ENCODE measurements at regions not wholly inside any gene's neighbourhood (a gene's known extent, or its start where the extent isn't known, plus 50 kb on each side); places are given as distances from the start of the nearest gene placed in this dataset.
A peak's percentile ranks its signal among the peaks of the same experiment; 100 is the strongest.
"Not testable (repeated sequence)": the region's sequence is repeated elsewhere in the genome, so short reads cannot be mapped to it uniquely, and the experiment has no call there.

GRCh38 chr6:15818044-15818443 lies 155.2 kb upstream of the DTNBP1 start:
- peak; percentile 29 for DNase-seq
- Histone ChIP-seq H3K27me3 (ENCODE audit: control insufficient read depth, insufficient read depth, low read length) (no peaks in the 10 kb centered on the region), H3K36me3 (replicated peaks; ENCODE audit: control insufficient read depth, insufficient read depth, low read length) (no peaks in the 10 kb centered on the region), H3K4me3 (ENCODE audit: insufficient read depth, low read depth, low read length) (no peak overlapping the region)

GRCh38 chr6:15817100-15817499 lies 154.3 kb upstream of the DTNBP1 start:
- no peak for DNase-seq
- Histone ChIP-seq H3K27me3 (ENCODE audit: control insufficient read depth, insufficient read depth, low read length) (no peaks in the 10 kb centered on the region), H3K4me3 (ENCODE audit: insufficient read depth, low read depth, low read length) (no peak overlapping the region), H3K36me3 (replicated peaks; ENCODE audit: control insufficient read depth, insufficient read depth, low read length) (no peaks in the 10 kb centered on the region)

GRCh38 chr6:15816661-15817060 lies 153.8 kb upstream of the DTNBP1 start:
- no peak overlapping the region for H3K4me3 ChIP-seq (ENCODE audit: insufficient read depth, low read depth, low read length)
- DNase-seq = no peak
- no peaks in the 10 kb centered on the region for H3K27me3 ChIP-seq (ENCODE audit: control insufficient read depth, insufficient read depth, low read length)
- H3K36me3 ChIP-seq (replicated peaks; ENCODE audit: control insufficient read depth, insufficient read depth, low read length) = no peaks in the 10 kb centered on the region

DNA sequence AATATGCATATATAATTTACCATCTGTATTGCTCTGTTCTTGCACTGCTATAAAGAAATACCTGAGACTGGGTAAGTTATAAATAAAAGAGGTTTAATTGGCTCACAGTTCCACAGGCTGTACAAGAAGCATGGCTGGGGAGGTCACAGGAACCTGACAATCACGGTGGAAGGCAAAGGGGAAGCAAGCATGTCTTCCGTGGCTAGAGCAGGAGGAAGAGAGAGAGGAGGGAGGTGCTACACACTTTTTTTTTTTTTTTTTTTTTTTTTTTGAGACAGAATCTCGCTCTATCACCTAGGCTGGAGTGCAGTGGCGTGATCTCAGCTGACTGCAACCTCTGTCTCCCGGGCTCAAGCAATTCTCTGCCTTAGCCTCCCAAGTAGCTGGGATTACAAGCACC lies 150.9 kb upstream of the DTNBP1 start:
- H3K27me3 ChIP-seq (ENCODE audit: control insufficient read depth, insufficient read depth, low read length); H3K4me3 ChIP-seq (ENCODE audit: insufficient read depth, low read depth, low read length); H3K36me3 ChIP-seq (replicated peaks; ENCODE audit: control insufficient read depth, insufficient read depth, low read length); DNase-seq: not testable (repeated sequence)

- no peaks in the 10 kb centered on the region for H3K27me3 ChIP-seq (ENCODE audit: control insufficient read depth, insufficient read depth, low read length)
- no peaks in the 10 kb centered on the region for H3K36me3 ChIP-seq (replicated peaks; ENCODE audit: control insufficient read depth, insufficient read depth, low read length)
- DNase-seq = no peak
- no peak overlapping the region for H3K4me3 ChIP-seq (ENCODE audit: insufficient read depth, low read depth, low read length)
Observed at GRCh38 chr6:15811107-15811506, 148.3 kb upstream of the DTNBP1 start.

DNA sequence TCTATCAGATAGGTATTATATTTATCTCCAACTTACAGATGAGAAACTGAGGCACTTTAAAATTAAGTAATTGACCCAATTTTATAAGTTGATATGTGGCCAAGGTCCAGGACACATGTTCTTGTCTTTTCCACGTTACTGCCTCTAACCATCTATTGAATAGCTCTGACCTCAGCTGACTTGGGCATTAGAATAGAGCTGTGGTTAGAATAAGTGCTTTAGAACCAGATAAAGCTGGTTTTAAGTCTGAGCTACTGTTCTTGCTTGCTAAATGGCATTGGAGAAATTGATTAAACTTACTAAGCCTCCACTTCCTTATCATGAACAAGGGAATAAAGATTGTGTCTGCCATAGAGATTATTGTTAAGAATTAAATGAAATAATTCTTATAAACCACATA lies 147.8 kb upstream of the DTNBP1 start:
- DNase-seq = no peak
- no peaks in the 10 kb centered on the region for H3K36me3 ChIP-seq (replicated peaks; ENCODE audit: control insufficient read depth, insufficient read depth, low read length)
- H3K27me3 ChIP-seq (ENCODE audit: control insufficient read depth, insufficient read depth, low read length) = no peaks in the 10 kb centered on the region
- H3K4me3 ChIP-seq (ENCODE audit: insufficient read depth, low read depth, low read length) = no peak overlapping the region

GRCh38 chr6:15809367-15809766 lies 146.5 kb upstream of the DTNBP1 start:
- Histone ChIP-seq H3K27me3 (ENCODE audit: control insufficient read depth, insufficient read depth, low read length) (no peaks in the 10 kb centered on the region), H3K4me3 (ENCODE audit: insufficient read depth, low read depth, low read length) (no peak overlapping the region), H3K36me3 (replicated peaks; ENCODE audit: control insufficient read depth, insufficient read depth, low read length) (no peaks in the 10 kb centered on the region)
- no peak for DNase-seq

DNA sequence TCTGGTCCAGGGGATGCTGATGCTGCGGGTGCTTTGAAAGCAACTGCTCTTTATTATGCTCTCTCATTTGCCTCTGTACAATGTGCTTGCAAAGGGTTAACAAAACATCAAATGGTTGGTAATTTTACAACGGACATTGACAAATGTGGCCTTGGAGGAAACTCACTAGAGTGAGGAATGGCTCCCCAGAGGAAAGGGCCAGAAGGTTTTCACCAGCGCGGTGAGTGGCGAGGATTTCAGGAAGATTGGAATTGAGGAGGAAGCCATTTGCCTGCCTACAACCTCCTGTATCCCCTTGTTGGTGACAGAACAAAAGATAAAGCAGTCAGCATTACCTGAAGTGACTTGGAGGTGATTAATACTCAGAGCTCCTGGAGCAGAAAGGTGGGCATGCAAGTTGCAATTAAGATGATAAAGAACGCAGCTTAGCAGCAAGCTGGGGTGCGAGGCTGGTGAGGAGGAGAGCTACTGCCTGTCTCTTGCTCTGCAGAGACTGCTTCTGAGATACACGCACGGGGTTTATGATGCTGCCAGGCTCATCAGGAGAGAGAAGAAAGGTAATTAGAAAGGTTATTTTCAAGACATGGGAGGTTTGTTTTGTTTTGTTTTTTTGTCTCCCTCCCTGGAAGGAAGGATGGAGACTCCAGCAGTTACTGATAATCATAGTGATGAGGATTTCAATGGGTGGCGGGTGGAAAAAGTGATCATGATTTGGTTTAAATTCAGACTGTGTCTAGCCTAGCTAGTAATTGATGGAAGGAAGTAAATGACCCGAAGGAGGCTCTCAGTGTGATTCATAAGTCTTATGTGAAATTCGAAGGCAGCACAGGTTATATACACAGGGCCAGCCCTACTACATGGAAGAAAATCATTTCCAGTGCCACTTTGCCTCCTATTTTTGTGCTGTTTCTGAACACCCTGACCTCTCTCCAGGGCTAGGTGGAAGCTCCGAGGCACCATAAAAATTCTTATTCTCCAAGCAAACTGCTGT lies 141.6 kb upstream of the DTNBP1 start:
- H3K36me3 ChIP-seq (replicated peaks; ENCODE audit: control insufficient read depth, insufficient read depth, low read length) = no peaks in the 10 kb centered on the region
- DNase-seq = no peak
- H3K27me3 ChIP-seq (ENCODE audit: control insufficient read depth, insufficient read depth, low read length) = no peaks in the 10 kb centered on the region
- H3K4me3 ChIP-seq (ENCODE audit: insufficient read depth, low read depth, low read length) = no peak overlapping the region

DNA sequence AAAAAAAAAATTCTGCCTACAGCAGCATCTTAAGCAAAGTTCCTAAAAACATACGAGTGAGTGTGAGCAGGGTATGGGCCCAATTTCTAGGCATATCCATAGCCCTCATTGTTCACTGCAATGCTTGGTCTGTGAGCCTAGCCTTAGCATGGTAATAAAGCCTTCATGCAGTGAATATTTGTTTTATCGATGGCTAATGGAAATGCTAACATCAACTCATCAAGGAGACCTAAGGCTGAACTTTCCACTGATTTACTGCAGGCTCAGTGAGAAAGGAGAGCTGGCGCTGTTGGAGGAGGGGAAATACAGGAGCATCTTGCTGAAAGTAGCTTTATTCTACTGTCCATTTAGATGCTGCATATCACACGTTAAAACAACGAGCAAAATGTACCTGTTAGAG lies 139.6 kb upstream of the DTNBP1 start:
- DNase-seq = no peak
- H3K27me3 ChIP-seq (ENCODE audit: control insufficient read depth, insufficient read depth, low read length) = no peaks in the 10 kb centered on the region
- no peaks in the 10 kb centered on the region for H3K36me3 ChIP-seq (replicated peaks; ENCODE audit: control insufficient read depth, insufficient read depth, low read length)
- H3K4me3 ChIP-seq (ENCODE audit: insufficient read depth, low read depth, low read length) = no peak overlapping the region

- DNase-seq = no peak
- Histone ChIP-seq H3K27me3 (ENCODE audit: control insufficient read depth, insufficient read depth, low read length) (no peaks in the 10 kb centered on the region), H3K36me3 (replicated peaks; ENCODE audit: control insufficient read depth, insufficient read depth, low read length) (no peaks in the 10 kb centered on the region), H3K4me3 (ENCODE audit: insufficient read depth, low read depth, low read length) (no peak overlapping the region)
Observed at GRCh38 chr6:15801912-15802311, 139.1 kb upstream of the DTNBP1 start.

DNA sequence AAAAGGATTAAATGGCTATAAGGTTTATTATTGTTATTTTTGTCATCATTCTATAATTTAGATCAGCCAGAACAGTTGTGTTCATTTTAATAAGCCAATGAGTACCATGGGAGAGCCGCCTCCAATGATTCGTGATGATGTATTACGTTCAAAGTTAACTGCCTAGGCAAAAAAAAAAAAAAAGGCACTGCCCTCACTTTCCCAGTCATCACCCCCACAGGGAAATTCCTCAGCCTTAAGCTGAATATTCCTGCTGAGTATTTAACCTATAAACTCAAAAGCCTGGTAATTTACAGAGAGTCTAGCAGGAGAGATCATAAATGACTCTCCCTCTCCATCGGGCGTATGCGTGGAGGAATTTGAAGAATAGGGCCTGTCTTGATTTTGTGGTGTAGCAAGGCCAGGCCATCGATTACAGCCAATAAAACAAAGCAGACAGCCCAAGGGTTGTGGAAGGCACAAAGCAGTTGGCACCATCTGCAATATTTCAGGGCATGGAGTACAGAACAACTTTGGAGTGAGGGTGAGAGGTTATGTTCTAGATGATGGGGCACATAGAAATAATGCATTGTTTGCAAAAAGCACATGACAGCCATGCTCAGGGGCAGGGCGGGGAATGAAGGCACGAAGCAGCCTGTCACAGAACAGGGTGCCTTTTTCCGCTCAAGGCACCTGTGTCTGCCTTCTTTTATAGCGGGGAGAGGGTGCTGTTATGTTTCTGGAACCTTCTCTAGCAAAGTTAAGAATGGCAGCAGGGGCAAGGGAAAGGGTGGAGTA lies 138.2 kb upstream of the DTNBP1 start:
- no peaks in the 10 kb centered on the region for H3K27me3 ChIP-seq (ENCODE audit: control insufficient read depth, insufficient read depth, low read length)
- H3K36me3 ChIP-seq (replicated peaks; ENCODE audit: control insufficient read depth, insufficient read depth, low read length) = no peaks in the 10 kb centered on the region
- H3K4me3 ChIP-seq (ENCODE audit: insufficient read depth, low read depth, low read length) = no peak overlapping the region
- DNase-seq = no peak

DNA sequence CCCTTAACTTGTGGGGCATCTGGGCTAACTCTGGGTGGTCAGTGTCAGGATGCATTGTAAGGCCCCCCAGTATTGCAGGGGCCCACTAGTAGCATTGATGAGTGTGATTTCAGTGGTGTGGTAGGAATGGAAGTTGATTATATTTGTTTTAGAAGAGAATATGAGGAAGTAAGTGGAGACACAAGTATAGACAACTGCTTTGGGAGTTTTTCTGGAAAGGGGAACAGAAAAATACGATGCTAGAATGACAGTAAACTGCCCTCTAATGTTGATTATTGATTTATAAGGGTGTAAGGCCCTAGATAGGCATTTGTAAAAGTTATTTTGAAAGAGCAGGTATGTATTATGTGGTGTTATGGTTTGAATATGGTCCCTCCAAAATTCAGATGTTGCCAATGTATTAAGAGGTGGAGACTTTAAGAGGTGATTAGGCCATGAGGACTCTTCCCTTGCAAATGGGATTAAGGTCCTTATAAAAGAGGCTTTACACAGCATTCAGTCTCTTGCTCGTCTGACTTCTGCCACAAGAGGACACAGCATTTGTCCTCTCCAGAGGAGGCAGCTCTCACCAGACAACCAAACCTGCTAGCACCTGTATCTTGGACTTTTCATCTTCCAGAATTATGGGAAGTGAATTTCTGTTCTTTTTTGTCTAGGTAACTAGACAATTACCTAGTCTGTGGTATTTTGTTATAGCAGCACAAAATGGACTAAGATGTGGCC lies 135.9 kb upstream of the DTNBP1 start:
- Histone ChIP-seq H3K4me3 (ENCODE audit: insufficient read depth, low read depth, low read length) (no peak overlapping the region), H3K36me3 (replicated peaks; ENCODE audit: control insufficient read depth, insufficient read depth, low read length) (no peaks in the 10 kb centered on the region), H3K27me3 (ENCODE audit: control insufficient read depth, insufficient read depth, low read length) (no peaks in the 10 kb centered on the region)
- DNase-seq = no peak

DNA sequence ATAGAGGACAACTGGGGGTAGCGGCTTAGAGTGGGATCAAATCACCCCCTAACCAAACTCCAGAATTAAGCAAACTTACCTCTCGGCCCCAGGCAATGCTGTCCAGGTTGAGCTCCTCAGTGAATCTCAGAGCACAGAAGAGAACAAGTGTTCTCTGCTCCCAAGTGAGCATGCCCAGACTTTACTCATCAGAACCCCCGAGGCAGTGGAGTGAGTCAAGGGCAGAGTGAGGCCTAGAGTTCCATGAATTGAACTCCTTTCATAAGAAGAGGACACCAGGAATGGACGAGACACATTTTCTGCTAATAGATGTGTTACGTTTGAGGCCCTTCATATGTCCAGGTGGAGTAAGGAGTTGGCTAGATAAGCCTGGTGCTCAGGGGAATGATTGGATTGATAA lies 134.0 kb upstream of the DTNBP1 start:
- Histone ChIP-seq H3K27me3 (ENCODE audit: control insufficient read depth, insufficient read depth, low read length) (no peaks in the 10 kb centered on the region), H3K4me3 (ENCODE audit: insufficient read depth, low read depth, low read length) (no peak overlapping the region), H3K36me3 (replicated peaks; ENCODE audit: control insufficient read depth, insufficient read depth, low read length) (no peaks in the 10 kb centered on the region)
- DNase-seq = no peak

DNA sequence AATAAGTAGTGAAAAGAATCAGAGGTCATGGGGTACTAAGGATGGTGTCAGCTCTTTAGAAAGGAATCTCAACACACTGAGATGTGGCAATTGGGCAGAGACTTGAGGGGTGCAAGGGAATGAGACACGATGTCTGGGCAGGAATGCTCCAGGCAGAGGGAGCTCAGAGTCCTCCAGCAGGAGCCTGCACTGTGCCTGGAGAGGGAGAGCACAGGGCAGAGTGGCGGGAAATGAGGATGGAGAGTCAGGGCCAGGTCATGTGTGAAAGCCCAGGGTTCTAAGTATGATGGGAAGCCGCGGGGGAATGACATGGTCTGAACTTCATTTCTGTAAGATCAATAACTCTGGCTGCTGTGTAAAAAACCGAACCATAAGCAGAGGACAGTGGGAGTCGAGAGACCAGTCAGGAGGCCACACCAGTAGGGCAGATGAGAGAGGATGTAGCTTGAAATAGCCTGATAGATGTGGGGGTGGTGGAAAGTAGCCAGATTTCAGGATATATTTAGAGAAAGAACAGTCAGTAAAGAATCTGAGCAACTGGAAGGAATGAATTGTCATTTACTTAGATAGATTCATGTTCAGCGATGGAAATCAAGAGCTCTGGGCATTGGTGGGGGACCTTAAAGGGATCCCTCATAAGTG lies 133.4 kb upstream of the DTNBP1 start:
- H3K4me3 ChIP-seq (ENCODE audit: insufficient read depth, low read depth, low read length) = no peak overlapping the region
- no peaks in the 10 kb centered on the region for H3K27me3 ChIP-seq (ENCODE audit: control insufficient read depth, insufficient read depth, low read length)
- no peaks in the 10 kb centered on the region for H3K36me3 ChIP-seq (replicated peaks; ENCODE audit: control insufficient read depth, insufficient read depth, low read length)
- DNase-seq = no peak
